GM18867 (cell line): ENCODE measurements at regions not wholly inside any gene's neighbourhood (a gene's known extent, or its start where the extent isn't known, plus 50 kb on each side); places are given as distances from the start of the nearest gene placed in this dataset.
"Not testable (repeated sequence)": the region's sequence is repeated elsewhere in the genome, so short reads cannot be mapped to it uniquely, and the experiment has no call there.

Experiments used
- ATAC-seq: cut with Tn5 transposase; IDR thresholded peaks from one replicate; pipeline ENCODE4 v1.9.1; 2021; ENCODE audit warnings: mild to moderate bottlenecking, moderate library complexity; ENCODE audit not compliant: unreplicated experiment

- ATAC-seq: no peak
These were observed 223.9 kb upstream of the DCAF8L1 start for GRCh38 chrX:28205126-28205525.

- no peak for ATAC-seq
These were observed 207.8 kb upstream of the DCAF8L1 start for GRCh38 chrX:28189011-28189410.

- no peak for ATAC-seq
These were observed 207.3 kb upstream of the DCAF8L1 start for GRCh38 chrX:28188526-28188925.

GRCh38 chrX:28180096-28180495, 198.8 kb upstream of the DCAF8L1 start:
- no peak for ATAC-seq

- ATAC-seq: no peak
These were observed 197.0 kb upstream of the DCAF8L1 start for GRCh38 chrX:28178206-28178605.

- peak; percentile 68 for ATAC-seq
These were observed 196.0 kb upstream of the DCAF8L1 start for GRCh38 chrX:28177202-28177601.

- no peak for ATAC-seq
These were observed 189.5 kb upstream of the DCAF8L1 start for GRCh38 chrX:28170713-28171112.

- ATAC-seq: no peak
These were observed 176.9 kb upstream of the DCAF8L1 start for GRCh38 chrX:28158019-28158777.

- ATAC-seq: not testable (repeated sequence)
These were observed 171.0 kb upstream of the DCAF8L1 start for GRCh38 chrX:28152263-28152662.

GRCh38 chrX:28135378-28136047, 154.3 kb upstream of the DCAF8L1 start:
- ATAC-seq: no peak

- no peak for ATAC-seq
These were observed 152.5 kb upstream of the DCAF8L1 start for GRCh38 chrX:28133763-28134162.

- no peak for ATAC-seq
These were observed 146.4 kb upstream of the DCAF8L1 start for GRCh38 chrX:28127662-28128061.

- ATAC-seq: no peak
These were observed 145.6 kb upstream of the DCAF8L1 start for GRCh38 chrX:28126886-28127285.

GRCh38 chrX:28124416-28124815, 143.2 kb upstream of the DCAF8L1 start:
- no peak for ATAC-seq

- ATAC-seq: not testable (repeated sequence)
These were observed 139.5 kb upstream of the DCAF8L1 start for GRCh38 chrX:28120580-28121245.

- no peak for ATAC-seq
These were observed 138.8 kb upstream of the DCAF8L1 start for GRCh38 chrX:28120072-28120471.

- ATAC-seq: no peak
These were observed 127.1 kb upstream of the DCAF8L1 start for GRCh38 chrX:28108186-28108945.

GRCh38 chrX:28099166-28099565, 117.9 kb upstream of the DCAF8L1 start:
- no peak for ATAC-seq

- ATAC-seq: no peak
These were observed 104.4 kb upstream of the DCAF8L1 start for GRCh38 chrX:28085653-28086052.

GRCh38 chrX:28058901-28059300, 77.7 kb upstream of the DCAF8L1 start:
- no peak for ATAC-seq
